K562 (cell line): ENCODE measurements at regions not wholly inside any gene's neighbourhood (a gene's known extent, or its start where the extent isn't known, plus 50 kb on each side); places are given as distances from the start of the nearest gene placed in this dataset.

Experiments
- ASH1L ChIP-seq: fragments of 450-650 bp; IDR thresholded peaks from 2 replicates; pipeline ENCODE4 v1.6.1; 2018; ENCODE audit warnings: borderline replicate concordance, mild to moderate bottlenecking, low read depth; ENCODE audit not compliant: partially characterized antibody
- CTCF ChIP-seq, 3 experiments: IDR thresholded peaks in 2 of 3; conservative IDR thresholded peaks in 1 of 3; 2 replicates each; pipeline ENCODE4 v1.5.1; 2011 to 2012; ENCODE audit warnings: low read length in 3 of 3, mild to moderate bottlenecking in 3 of 3, control low read depth in 2 of 3, improper control_type of control experiment in 1 of 3, inconsistent platforms in 1 of 3, low read depth in 1 of 3, mixed read lengths in 1 of 3, moderate library complexity in 1 of 3; ENCODE audit not compliant: insufficient read depth in 2 of 3

GRCh38 chr11:76287227-76287626 is 80.9 kb upstream of the WNT11 start:
- TF ChIP-seq ASH1L (no peak), CTCF (IDR thresholded peaks at IDR 0.05 in 2 of 3, conservative IDR thresholded peaks at IDR 0.05 in 1 of 3; ENCODE audit: insufficient read depth in 2 of 3, low read depth in 1 of 3, low read length in 3 of 3) (no peak)
